Ovary (tissue), 3 donors: ENCODE measurements at regions not wholly inside any gene's neighbourhood (a gene's known extent, or its start where the extent isn't known, plus 50 kb on each side); places are given as distances from the start of the nearest gene placed in this dataset.

Experiments used
- CTCF ChIP-seq, 3 donors: fragments of 450-650 bp in 2 of 3; fragments of 200-600 bp in 1 of 3; IDR thresholded peaks; one replicate each; pipeline versions ENCODE4 v1.5.1 to v1.8.0; 2016 to 2022; ENCODE audit warnings: antibody characterized with exemption in 3 of 3, mild to moderate bottlenecking in 1 of 3
- POLR2A ChIP-seq: fragments of 450-650 bp; IDR thresholded peaks from one replicate; pipeline ENCODE4 v1.6.1; 2017; ENCODE audit warnings: antibody characterized with exemption, mild to moderate bottlenecking, moderate library complexity
- donor health status: DM: no; HTN: no; CAD: no.

DNA sequence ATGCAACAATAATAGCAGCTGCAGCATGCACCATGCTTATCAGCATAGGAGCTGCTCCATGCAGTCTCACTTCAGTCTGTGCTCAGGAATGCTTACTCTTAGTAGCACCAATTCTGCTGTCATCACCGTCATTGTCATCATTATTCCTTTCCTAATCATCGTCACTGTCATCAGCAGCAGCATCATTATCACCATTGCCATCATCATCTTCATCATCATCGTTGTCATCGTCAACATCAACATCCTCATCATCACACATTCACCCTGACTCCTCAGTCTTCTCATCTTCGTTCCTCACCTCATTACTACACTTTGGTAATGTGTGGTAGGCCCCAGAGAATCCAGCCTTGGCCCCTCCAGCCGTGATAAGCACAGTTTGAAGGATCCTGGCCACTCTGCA is 545.0 kb downstream of the TNS3 start:
- TF ChIP-seq POLR2A (no peak), CTCF (IDR thresholded peaks at IDR 0.05) (no peak)
